ENCODE measurements at regions not wholly inside any gene's neighbourhood (a gene's known extent, or its start where the extent isn't known, plus 50 kb on each side); places are given as distances from the start of the nearest gene placed in this dataset.
"Not testable (repeated sequence)": the region's sequence is repeated elsewhere in the genome, so short reads cannot be mapped to it uniquely, and the experiment has no call there.

DNA sequence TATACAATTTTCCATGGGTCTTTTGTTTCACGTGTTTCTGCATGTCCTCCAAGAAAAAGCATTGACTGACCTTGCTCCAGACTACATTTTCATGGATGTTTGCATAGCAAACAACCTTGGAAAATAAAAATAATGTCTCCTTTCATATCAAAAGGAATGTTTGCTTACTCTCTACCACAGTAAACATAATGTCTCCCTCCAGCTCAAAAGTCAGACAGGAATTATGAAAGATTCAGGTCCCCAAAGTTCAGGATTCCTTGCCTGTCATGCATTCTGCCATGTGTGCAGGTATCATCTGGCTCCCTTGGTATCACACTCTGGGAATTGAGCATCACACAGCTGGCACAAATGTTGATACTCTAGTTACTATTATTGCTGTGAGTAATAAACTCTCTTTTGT is 103.1 kb upstream of the ZC3H15 start:
- Mint-ChIP-seq H3K27ac (no peak overlapping the region), H3K4me3 (no peak overlapping the region), H3K27me3 (no peaks in the 10 kb centered on the region), H3K4me1 (peaks cover 1% of the 10 kb centered on the region), H3K9me3 (ENCODE audit: insufficient read depth) (peaks cover 15% of the 10 kb centered on the region)
- H3K4me3 ChIP-seq (ENCODE audit: control extremely low read depth in 1 of 5, extremely low read depth in 1 of 5, insufficient read depth in 1 of 5, low read depth in 2 of 5, low read length in 4 of 5): no peak overlapping the region
- no peak overlapping the region for H3K4me2 ChIP-seq (replicated peaks; ENCODE audit: low read depth, low read length, poor library complexity, severe bottlenecking)
- POLR2A ChIA-PET: no interaction called here
- WGBS (ENCODE audit: insufficient coverage): no CpG with 5 or more reads among the region's 1 CpG
- no peaks in the 10 kb centered on the region for H3K4me1 ChIP-seq (ENCODE audit: control insufficient read depth in 2 of 2, insufficient read depth in 2 of 2, low read length in 2 of 2)
- no peaks in the 10 kb centered on the region for H3K36me3 ChIP-seq (replicated peaks in 1 of 2; ENCODE audit: control extremely low read depth in 1 of 2, control insufficient read depth in 1 of 2, extremely low read depth in 1 of 2, insufficient read depth in 2 of 2, low read length in 1 of 2)
- H4K20me1 ChIP-seq (ENCODE audit: control insufficient read depth, insufficient read depth, low read length, poor library complexity, severe bottlenecking): no peaks in the 10 kb centered on the region
- no peak overlapping the region for H2AFZ ChIP-seq (ENCODE audit: insufficient read depth, low read depth, low read length, poor library complexity, severe bottlenecking)
- H3K79me2 ChIP-seq (ENCODE audit: control insufficient read depth, insufficient read depth, low read length): no peaks in the 10 kb centered on the region
- CTCF ChIA-PET: no interaction called here
- DNase-seq (no peak), ATAC-seq (ENCODE audit: low read depth) (no peak)
- H3K27me3 ChIP-seq (replicated peaks in 1 of 4; ENCODE audit: control extremely low read depth in 1 of 4, control insufficient read depth in 3 of 4, insufficient read depth in 4 of 4, low read length in 3 of 4): no peaks in the 10 kb centered on the region
- no peak overlapping the region for H3K27ac ChIP-seq (ENCODE audit: low read length in 2 of 2)
- no peak for TF ChIP-seq EZH2 (IDR thresholded peaks at IDR 0.05; ENCODE audit: borderline replicate concordance, insufficient read depth, low read depth, low read length, poor library complexity, severe bottlenecking)
- TF ChIP-seq, protein P1, sequence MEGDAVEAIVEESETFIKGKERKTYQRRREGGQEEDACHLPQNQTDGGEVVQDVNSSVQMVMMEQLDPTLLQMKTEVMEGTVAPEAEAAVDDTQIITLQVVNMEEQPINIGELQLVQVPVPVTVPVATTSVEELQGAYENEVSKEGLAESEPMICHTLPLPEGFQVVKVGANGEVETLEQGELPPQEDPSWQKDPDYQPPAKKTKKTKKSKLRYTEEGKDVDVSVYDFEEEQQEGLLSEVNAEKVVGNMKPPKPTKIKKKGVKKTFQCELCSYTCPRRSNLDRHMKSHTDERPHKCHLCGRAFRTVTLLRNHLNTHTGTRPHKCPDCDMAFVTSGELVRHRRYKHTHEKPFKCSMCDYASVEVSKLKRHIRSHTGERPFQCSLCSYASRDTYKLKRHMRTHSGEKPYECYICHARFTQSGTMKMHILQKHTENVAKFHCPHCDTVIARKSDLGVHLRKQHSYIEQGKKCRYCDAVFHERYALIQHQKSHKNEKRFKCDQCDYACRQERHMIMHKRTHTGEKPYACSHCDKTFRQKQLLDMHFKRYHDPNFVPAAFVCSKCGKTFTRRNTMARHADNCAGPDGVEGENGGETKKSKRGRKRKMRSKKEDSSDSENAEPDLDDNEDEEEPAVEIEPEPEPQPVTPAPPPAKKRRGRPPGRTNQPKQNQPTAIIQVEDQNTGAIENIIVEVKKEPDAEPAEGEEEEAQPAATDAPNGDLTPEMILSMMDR (IDR thresholded peaks at IDR 0.05): no peak
- intact Hi-C loops (cut with micrococcal nuclease): no loop called here
- peaks cover 4 to 21% (median 13%) of the 10 kb centered on the region in 3 donors for H3K9me3 ChIP-seq (ENCODE audit: control extremely low read depth in 1 of 3, control insufficient read depth in 2 of 3, insufficient read depth in 1 of 3, low read length in 2 of 3)
- H3K9ac ChIP-seq (ENCODE audit: low read length): no peak overlapping the region

GRCh38 chr2:186384226-186384625 is 101.8 kb upstream of the ZC3H15 start:
- POLR2A ChIA-PET: no interaction called here
- peaks cover 19% of the 10 kb centered on the region for H3K9me3 Mint-ChIP-seq (ENCODE audit: insufficient read depth)
- CTCF ChIA-PET: no interaction called here

DNA sequence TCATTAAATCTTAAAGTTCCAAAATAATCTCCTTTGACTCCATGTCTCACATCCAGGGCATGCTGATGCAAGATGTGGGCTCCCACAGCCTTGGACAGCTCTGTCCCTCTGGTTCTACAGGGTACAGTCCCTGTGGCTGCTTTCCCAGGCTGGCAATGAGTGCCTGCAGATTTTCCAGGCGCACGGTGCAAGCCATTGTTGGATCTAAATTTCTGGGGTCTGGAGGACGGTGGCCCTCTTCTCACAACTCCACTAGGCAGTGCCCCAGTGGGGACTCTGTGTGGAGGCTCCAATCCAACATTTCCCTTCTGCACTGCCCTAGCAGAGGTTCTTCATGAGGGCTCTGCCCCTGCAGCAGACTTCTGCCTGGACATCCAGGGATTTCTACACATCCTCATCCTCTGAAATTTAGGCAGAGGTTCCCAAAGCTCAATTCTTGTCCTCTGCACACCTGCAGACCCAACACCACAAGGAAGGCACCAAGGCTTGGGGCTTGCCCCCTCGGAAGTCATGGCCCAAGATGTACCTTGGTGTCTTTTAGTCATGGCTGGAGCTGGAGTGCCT is 100.3 kb upstream of the ZC3H15 start:
- H3K9me3 ChIP-seq (ENCODE audit: control extremely low read depth in 1 of 3, control insufficient read depth in 2 of 3, insufficient read depth in 1 of 3, low read length in 2 of 3): peaks cover 10 to 25% (median 13%) of the 10 kb centered on the region in 3 donors
- H3K4me3 ChIP-seq (ENCODE audit: control extremely low read depth in 1 of 5, extremely low read depth in 1 of 5, insufficient read depth in 1 of 5, low read depth in 2 of 5, low read length in 4 of 5); H3K79me2 ChIP-seq (ENCODE audit: control insufficient read depth, insufficient read depth, low read length); H4K20me1 ChIP-seq (ENCODE audit: control insufficient read depth, insufficient read depth, low read length, poor library complexity, severe bottlenecking); H3K36me3 ChIP-seq (replicated peaks in 1 of 2; ENCODE audit: control extremely low read depth in 1 of 2, control insufficient read depth in 1 of 2, extremely low read depth in 1 of 2, insufficient read depth in 2 of 2, low read length in 1 of 2); ATAC-seq (ENCODE audit: low read depth); H3K4me3 Mint-ChIP-seq; H3K4me2 ChIP-seq (replicated peaks; ENCODE audit: low read depth, low read length, poor library complexity, severe bottlenecking); POLR2A ChIA-PET; H3K9ac ChIP-seq (ENCODE audit: low read length); H3K4me1 Mint-ChIP-seq; H3K27me3 Mint-ChIP-seq; H3K27me3 ChIP-seq (replicated peaks in 1 of 4; ENCODE audit: control extremely low read depth in 1 of 4, control insufficient read depth in 3 of 4, insufficient read depth in 4 of 4, low read length in 3 of 4); DNase-seq; H3K27ac ChIP-seq (ENCODE audit: low read length in 2 of 2); H2AFZ ChIP-seq (ENCODE audit: insufficient read depth, low read depth, low read length, poor library complexity, severe bottlenecking); CTCF ChIA-PET; H3K27ac Mint-ChIP-seq; intact Hi-C loops (cut with micrococcal nuclease); H3K4me1 ChIP-seq (ENCODE audit: control insufficient read depth in 2 of 2, insufficient read depth in 2 of 2, low read length in 2 of 2): not testable (repeated sequence)
- WGBS (ENCODE audit: insufficient coverage): 100% methylated on average over 4 of the region's 4 CpGs
- H3K9me3 Mint-ChIP-seq (ENCODE audit: insufficient read depth): peaks cover 28% of the 10 kb centered on the region

More at GRCh38 chr2:186384226-186384625, 101.8 kb upstream of the ZC3H15 start:
- Histone ChIP-seq H3K36me3 (replicated peaks in 1 of 2; ENCODE audit: control extremely low read depth in 1 of 2, control insufficient read depth in 1 of 2, extremely low read depth in 1 of 2, insufficient read depth in 2 of 2, low read length in 1 of 2) (no peaks in the 10 kb centered on the region), H3K27ac (ENCODE audit: low read length in 2 of 2) (no peak overlapping the region), H3K4me1 (ENCODE audit: control insufficient read depth in 2 of 2, insufficient read depth in 2 of 2, low read length in 2 of 2) (no peaks in the 10 kb centered on the region), H3K9ac (ENCODE audit: low read length) (no peak overlapping the region), H3K79me2 (ENCODE audit: control insufficient read depth, insufficient read depth, low read length) (no peaks in the 10 kb centered on the region), H2AFZ (ENCODE audit: insufficient read depth, low read depth, low read length, poor library complexity, severe bottlenecking) (no peak overlapping the region), H3K4me2 (replicated peaks; ENCODE audit: low read depth, low read length, poor library complexity, severe bottlenecking) (no peak overlapping the region), H3K9me3 (ENCODE audit: control extremely low read depth in 1 of 3, control insufficient read depth in 2 of 3, insufficient read depth in 1 of 3, low read length in 2 of 3) (peaks cover 7 to 21% (median 13%) of the 10 kb centered on the region in 3 donors), H3K27me3 (replicated peaks in 1 of 4; ENCODE audit: control extremely low read depth in 1 of 4, control insufficient read depth in 3 of 4, insufficient read depth in 4 of 4, low read length in 3 of 4) (no peaks in the 10 kb centered on the region), H3K4me3 (ENCODE audit: control extremely low read depth in 1 of 5, extremely low read depth in 1 of 5, insufficient read depth in 1 of 5, low read depth in 2 of 5, low read length in 4 of 5) (no peak overlapping the region), H4K20me1 (ENCODE audit: control insufficient read depth, insufficient read depth, low read length, poor library complexity, severe bottlenecking) (no peaks in the 10 kb centered on the region)
- Mint-ChIP-seq H3K27me3 (no peaks in the 10 kb centered on the region), H3K27ac (no peak overlapping the region), H3K4me3 (no peak overlapping the region), H3K4me1 (peaks cover 1% of the 10 kb centered on the region)
- no peak for TF ChIP-seq EZH2 (IDR thresholded peaks at IDR 0.05; ENCODE audit: borderline replicate concordance, insufficient read depth, low read depth, low read length, poor library complexity, severe bottlenecking)
- TF ChIP-seq, protein P1 (IDR thresholded peaks at IDR 0.05): no peak
- ATAC-seq (ENCODE audit: low read depth): no peak
- no peak for DNase-seq
- intact Hi-C loops (cut with micrococcal nuclease): no loop called here
